Thyroid gland (tissue), 4 donors: ENCODE measurements at regions not wholly inside any gene's neighbourhood (a gene's known extent, or its start where the extent isn't known, plus 50 kb on each side); places are given as distances from the start of the nearest gene placed in this dataset.

Experiments used
- DNase-seq, 2 donors: peaks; one replicate each; pipeline ENCODE4 v3.0.0-alpha.2; 2019
- H3K27ac ChIP-seq, 3 donors: fragments of 200-600 bp; sonication (generic); 1 replicate in 2 of 3; 2 replicates in 1 of 3; pipeline ENCODE4 v1.5.1; 2016 to 2019; ENCODE audit warnings: mild to moderate bottlenecking in 1 of 3, moderate library complexity in 1 of 3
- H3K27me3 ChIP-seq: fragments of 200-600 bp; sonication (generic); one replicate; pipeline ENCODE4 v1.5.1; 2019
- H3K36me3 ChIP-seq, 2 donors: fragments of 200-600 bp; sonication (generic); one replicate each; pipeline ENCODE4 v1.5.1; 2016 to 2019
- H3K4me1 ChIP-seq, 2 donors: fragments of 200-600 bp; sonication (generic); one replicate each; pipeline ENCODE4 v1.5.1; 2017 to 2019
- H3K4me3 ChIP-seq, 3 donors: fragments of 200-600 bp; sonication (generic); replicated peaks in 1 of 3; 1 replicate in 2 of 3; 2 replicates in 1 of 3; pipeline ENCODE4 v1.5.1; 2016; ENCODE audit warnings: mild to moderate bottlenecking in 1 of 3
- H3K9me3 ChIP-seq: fragments of 200-600 bp; sonication (generic); one replicate; pipeline ENCODE4 v1.5.1; 2017
- POLR2A ChIP-seq, 2 donors: fragments of 450-650 bp; IDR thresholded peaks; one replicate each; pipeline ENCODE4 v1.6.1; 2017; ENCODE audit warnings: antibody characterized with exemption in 2 of 2, mild to moderate bottlenecking in 2 of 2, moderate library complexity in 1 of 2
- WGBS, 2 donors: methylation state at CpG; one replicate each; pipeline ENCODE4 v1.1.5; 2017; 5-methylcytosine and 5-hydroxymethylcytosine counted together
- intact Hi-C: fragments of 100-400 bp; cut with DNase I; formaldehyde crosslinking; loops from one replicate; pipeline ENCODE4 v1.15.1; 2023
- TF ChIP-seq, protein P1 (sequence below), 6 experiments: fragments of 200-600 bp in 3 of 6; fragments of 450-650 bp in 3 of 6; sonication (generic) in 3 of 6; IDR thresholded peaks; one replicate each; pipeline ENCODE4 v1.5.1; 2016 to 2019; ENCODE audit warnings: antibody characterized with exemption in 6 of 6, mild to moderate bottlenecking in 2 of 6, inconsistent platforms in 1 of 6, moderate library complexity in 1 of 6

GRCh38 chr7:142560166-142560565, 189.1 kb upstream of the PRSS1 start:
- no peak for TF ChIP-seq POLR2A (IDR thresholded peaks at IDR 0.05)
- TF ChIP-seq, protein P1, sequence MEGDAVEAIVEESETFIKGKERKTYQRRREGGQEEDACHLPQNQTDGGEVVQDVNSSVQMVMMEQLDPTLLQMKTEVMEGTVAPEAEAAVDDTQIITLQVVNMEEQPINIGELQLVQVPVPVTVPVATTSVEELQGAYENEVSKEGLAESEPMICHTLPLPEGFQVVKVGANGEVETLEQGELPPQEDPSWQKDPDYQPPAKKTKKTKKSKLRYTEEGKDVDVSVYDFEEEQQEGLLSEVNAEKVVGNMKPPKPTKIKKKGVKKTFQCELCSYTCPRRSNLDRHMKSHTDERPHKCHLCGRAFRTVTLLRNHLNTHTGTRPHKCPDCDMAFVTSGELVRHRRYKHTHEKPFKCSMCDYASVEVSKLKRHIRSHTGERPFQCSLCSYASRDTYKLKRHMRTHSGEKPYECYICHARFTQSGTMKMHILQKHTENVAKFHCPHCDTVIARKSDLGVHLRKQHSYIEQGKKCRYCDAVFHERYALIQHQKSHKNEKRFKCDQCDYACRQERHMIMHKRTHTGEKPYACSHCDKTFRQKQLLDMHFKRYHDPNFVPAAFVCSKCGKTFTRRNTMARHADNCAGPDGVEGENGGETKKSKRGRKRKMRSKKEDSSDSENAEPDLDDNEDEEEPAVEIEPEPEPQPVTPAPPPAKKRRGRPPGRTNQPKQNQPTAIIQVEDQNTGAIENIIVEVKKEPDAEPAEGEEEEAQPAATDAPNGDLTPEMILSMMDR (IDR thresholded peaks at IDR 0.05) = no peak
- Histone ChIP-seq H3K27ac (no peak overlapping the region), H3K4me3 (no peak overlapping the region), H3K9me3 (no peaks in the 10 kb centered on the region), H3K27me3 (no peaks in the 10 kb centered on the region), H3K4me1 (peaks cover 0 to 7% of the 10 kb centered on the region in 2 donors), H3K36me3 (no peaks in the 10 kb centered on the region)
- intact Hi-C loops = no loop called here
- 90 to 97% methylated on average over 2 of the region's 2 CpGs for WGBS, 2 donors
- no peak for DNase-seq

DNA sequence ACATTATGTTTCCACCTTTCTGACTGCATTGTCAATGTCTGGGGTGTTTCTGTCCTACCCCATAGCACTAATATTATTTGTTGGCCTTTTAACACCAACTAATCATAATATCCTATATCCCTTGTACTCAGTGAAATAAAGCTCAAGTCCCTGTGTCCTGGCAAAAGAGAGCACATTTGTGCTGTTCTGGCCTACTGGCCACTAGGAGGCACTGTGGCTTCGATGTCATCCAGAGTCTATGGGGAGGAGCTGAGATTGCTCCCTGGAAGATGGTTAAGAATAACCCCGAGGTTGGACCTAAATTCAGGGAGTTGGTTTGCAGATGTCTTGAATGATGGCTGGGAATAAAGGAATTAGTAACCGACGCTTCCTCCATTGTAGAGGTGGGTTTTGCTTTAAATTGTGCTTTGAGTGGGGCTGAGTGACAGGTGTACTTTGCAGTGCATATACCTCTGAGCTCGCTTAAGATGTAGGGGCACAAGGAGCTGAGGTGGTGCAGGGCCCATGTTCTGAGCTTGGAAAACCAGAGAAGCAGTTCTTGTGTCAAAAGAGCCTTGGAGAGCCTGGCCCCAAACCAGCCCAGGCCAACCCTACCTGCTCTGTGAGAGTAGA, 191.2 kb upstream of the PRSS1 start:
- H3K9me3 ChIP-seq = no peaks in the 10 kb centered on the region
- no peaks in the 10 kb centered on the region for H3K27me3 ChIP-seq
- no peak overlapping the region for H3K4me3 ChIP-seq
- DNase-seq = peak; percentile 13 to 27
- H3K36me3 ChIP-seq = no peaks in the 10 kb centered on the region
- H3K27ac ChIP-seq = no peak overlapping the region
- intact Hi-C loops = no loop called here
- peaks cover 0 to 9% of the 10 kb centered on the region in 2 donors for H3K4me1 ChIP-seq
- TF ChIP-seq, protein P1 (IDR thresholded peaks at IDR 0.05) = peak in 4 of 6 experiments; percentile 13 to 44 (median 21)
- TF ChIP-seq POLR2A (IDR thresholded peaks at IDR 0.05) = no peak
- 51 to 56% methylated on average over 5 of the region's 5 CpGs for WGBS, 2 donors

DNA sequence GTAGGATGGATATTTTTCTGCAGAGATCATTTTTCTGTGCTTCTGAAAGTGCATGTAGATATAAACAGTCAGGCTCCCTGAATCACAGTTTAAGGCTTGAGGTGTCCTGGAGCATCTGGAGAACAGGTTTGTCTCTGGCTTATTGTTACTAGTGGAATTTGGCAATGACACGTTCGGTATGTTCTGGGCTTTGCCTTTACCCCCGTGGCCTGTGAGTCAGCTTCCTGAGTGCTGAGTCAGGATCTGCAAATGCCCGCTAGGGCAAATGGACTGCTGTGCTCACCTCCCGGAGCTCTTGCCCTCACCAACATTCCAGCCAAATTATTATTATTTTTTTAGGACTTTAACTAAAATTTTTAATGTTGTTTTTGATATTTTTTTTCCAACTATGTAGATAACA, 192.5 kb upstream of the PRSS1 start:
- DNase-seq = peak; percentile 53 to 67
- 32 to 34% methylated on average over 5 of the region's 5 CpGs for WGBS, 2 donors
- no peak overlapping the region for H3K4me3 ChIP-seq
- no peaks in the 10 kb centered on the region for H3K36me3 ChIP-seq
- intact Hi-C loops = no loop called here
- H3K27ac ChIP-seq = no peak overlapping the region
- TF ChIP-seq, protein P1 (IDR thresholded peaks at IDR 0.05) = peak in 1 of 6 experiments; percentile 11
- no peak for TF ChIP-seq POLR2A (IDR thresholded peaks at IDR 0.05)
- H3K27me3 ChIP-seq = no peaks in the 10 kb centered on the region
- no peaks in the 10 kb centered on the region for H3K9me3 ChIP-seq
- peaks cover 0 to 10% of the 10 kb centered on the region in 2 donors for H3K4me1 ChIP-seq

GRCh38 chr7:142554560-142555532, 194.4 kb upstream of the PRSS1 start:
- intact Hi-C loops = no loop called here
- Histone ChIP-seq H3K4me1 (peaks cover 0 to 10% of the 10 kb centered on the region in 2 donors), H3K27me3 (no peaks in the 10 kb centered on the region), H3K4me3 (no peak overlapping the region), H3K9me3 (no peaks in the 10 kb centered on the region), H3K27ac (no peak overlapping the region), H3K36me3 (no peaks in the 10 kb centered on the region)
- WGBS, 2 donors = 79 to 87% methylated on average over 10 of the region's 10 CpGs
- DNase-seq = no peak
- TF ChIP-seq, protein P1 (IDR thresholded peaks at IDR 0.05) = no peak
- no peak for TF ChIP-seq POLR2A (IDR thresholded peaks at IDR 0.05)

GRCh38 chr7:142553216-142553615, 196.1 kb upstream of the PRSS1 start:
- Histone ChIP-seq H3K4me1 (peaks cover 0 to 10% of the 10 kb centered on the region in 2 donors), H3K27me3 (no peaks in the 10 kb centered on the region), H3K9me3 (no peaks in the 10 kb centered on the region), H3K27ac (no peak overlapping the region), H3K4me3 (no peak overlapping the region), H3K36me3 (no peaks in the 10 kb centered on the region)
- peak; percentile 30 to 52 for DNase-seq
- intact Hi-C loops = no loop called here
- WGBS, 2 donors = 43 to 51% methylated on average over 2 of the region's 2 CpGs
- TF ChIP-seq, protein P1 (IDR thresholded peaks at IDR 0.05) = no peak
- TF ChIP-seq POLR2A (IDR thresholded peaks at IDR 0.05) = no peak
